ENCODE measurements at regions not wholly inside any gene's neighbourhood (a gene's known extent, or its start where the extent isn't known, plus 50 kb on each side); places are given as distances from the start of the nearest gene placed in this dataset.
"Not testable (repeated sequence)": the region's sequence is repeated elsewhere in the genome, so short reads cannot be mapped to it uniquely, and the experiment has no call there.

DNA sequence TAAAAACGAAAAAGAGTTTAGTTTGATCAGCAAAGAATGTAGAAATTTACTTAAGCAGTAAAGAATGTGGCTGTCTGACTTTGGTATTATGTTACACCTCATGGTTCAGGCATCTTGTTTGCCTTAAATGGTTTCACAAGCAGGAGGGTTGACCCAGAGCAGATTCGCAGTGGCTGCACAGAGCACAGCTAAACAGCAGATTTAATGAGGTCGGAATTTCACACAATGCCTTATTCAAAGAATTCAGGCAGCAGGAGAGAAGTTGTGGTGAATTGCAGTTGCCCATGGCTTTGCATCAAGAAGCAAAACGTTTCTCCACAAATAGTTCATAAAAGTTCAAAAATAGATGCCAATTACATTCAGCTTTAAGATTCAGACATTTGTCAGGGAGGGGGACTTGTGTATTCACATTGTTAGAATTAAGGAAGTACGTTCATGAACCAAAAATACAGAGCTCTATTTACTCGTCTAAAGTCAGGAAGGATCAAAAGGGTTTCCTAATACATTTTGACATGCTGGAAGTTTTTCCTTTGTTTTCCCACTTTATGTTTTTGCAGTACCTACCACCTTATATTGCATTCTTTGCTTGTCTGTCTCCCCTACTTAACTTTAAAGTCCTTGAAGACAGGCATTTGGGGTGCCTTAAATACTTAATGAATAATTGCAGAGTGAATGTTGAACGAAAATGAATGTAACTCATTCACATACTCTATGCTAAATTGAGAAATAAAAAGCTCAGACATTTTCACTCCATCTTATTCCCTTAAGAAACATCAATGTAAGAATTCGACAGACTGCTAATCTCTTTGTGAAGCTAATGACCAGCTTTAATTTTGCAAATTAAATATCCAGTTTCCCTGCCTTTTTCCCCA is 1163.6 kb upstream of the CITED2 start:
- peak; percentile 3 for DNase-seq (ENCODE audit: low spot score)

DNA sequence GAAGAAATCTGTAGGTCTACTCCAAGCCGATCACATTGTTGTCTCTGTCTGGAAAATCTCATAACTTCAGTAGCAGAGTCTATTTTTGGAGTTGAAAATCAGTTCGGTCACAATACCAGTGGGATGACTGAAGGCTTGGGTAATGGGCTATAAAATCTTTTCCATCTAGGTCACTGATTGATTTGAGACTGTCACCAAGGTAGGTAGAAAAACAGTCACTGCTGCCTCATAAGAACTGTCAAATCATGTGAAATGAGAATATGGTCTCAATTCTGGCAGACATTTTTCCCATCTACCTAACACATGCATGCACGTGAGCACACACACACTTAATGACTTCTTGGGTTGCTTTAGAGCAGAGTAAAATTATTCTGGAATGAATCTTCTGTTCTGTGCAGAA is 1162.8 kb upstream of the CITED2 start:
- no peak for DNase-seq (ENCODE audit: low spot score)

DNA sequence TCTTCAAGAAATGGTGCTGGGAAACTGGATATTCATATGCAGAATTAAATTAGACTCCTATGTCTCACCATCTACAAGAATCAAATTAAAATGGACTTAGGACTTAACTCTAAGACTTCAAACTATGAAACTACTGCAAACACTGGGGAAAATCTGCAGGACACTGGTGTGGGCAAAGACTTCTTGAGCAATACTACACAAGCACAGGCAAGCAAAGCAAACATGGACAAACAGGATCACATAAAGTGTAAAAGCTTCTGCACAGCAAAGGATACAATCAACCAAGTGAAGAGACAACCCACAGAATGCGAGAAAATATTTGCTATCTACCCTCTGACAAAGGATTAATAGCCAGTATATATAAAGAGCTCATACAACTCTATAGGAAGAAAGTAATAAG is 1161.1 kb upstream of the CITED2 start:
- no peak for DNase-seq (ENCODE audit: low spot score)

DNA sequence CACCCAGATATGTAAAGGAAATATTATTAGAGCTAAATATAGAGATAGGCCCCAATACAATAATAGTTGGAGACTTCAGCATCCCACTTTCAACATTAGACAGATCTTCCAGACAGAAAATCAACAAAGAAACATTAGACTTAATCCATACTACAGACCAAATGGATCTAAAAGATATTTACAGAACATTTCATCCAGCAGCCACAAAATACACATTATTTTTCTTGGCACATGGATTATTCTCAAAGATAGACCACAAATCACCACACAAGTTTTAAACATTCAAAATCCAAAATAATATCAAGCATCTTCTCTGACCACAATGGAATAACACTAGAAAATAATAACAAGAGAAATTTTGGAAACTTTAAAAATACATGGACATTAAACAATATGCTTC is 1159.1 kb upstream of the CITED2 start:
- no peak for DNase-seq (ENCODE audit: low spot score)

DNA sequence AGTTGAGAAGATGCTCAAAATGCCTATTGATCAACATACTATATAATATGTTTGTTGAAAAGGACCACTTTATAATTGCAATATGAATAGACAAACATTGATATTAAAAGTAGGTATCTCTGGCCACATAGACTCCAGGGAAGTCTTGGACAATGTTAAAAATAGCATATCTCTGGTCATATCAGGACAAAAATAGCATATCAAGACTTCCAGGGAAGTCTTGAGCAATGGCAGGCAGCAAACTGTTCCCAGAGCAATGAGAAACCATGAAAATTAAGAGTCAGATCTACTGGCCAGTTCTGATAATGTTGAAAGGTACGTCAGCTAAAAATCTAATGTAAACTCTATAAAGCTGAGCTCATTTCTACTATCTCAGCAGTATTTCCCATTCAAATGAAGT is 1130.3 kb upstream of the CITED2 start:
- no peak for DNase-seq (ENCODE audit: low spot score)

DNA sequence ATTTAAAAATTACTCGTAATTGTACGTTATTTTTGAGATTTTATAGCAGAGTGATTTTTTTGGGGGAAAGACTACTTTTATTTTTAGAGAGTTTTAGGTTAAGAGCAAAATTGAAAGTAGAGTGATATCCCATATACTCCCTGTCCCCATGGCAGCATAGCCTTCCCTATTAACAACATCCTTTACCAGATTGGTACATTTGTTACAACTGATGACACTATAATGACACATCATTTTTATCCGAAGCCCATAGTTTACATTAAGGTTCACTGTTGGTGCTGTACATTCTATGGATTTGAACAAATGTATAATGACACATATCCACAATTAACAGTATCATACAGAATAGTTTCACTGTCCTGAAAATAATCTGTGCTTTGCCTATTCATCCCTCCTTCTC is 1126.4 kb upstream of the CITED2 start:
- no peak for DNase-seq (ENCODE audit: low spot score)

DNA sequence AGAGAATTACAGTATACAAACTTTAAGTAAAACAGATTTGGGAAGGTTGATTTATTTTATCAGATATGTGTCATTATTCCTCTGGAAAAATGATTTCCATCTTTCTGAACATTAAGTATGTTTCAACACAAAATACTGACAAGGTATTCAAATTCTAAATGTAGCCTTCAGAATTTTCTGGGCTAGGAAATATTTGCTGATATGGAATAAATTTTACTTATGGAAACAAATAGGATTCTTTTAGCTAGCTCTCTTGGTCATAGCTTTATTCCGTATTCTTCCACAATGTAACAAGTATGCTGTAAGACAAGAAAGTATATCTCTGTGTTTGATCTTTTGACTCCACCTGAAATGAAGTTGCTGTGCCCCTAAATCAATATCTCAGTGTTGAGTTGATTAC is 1125.2 kb upstream of the CITED2 start:
- no peak for DNase-seq (ENCODE audit: low spot score)

DNA sequence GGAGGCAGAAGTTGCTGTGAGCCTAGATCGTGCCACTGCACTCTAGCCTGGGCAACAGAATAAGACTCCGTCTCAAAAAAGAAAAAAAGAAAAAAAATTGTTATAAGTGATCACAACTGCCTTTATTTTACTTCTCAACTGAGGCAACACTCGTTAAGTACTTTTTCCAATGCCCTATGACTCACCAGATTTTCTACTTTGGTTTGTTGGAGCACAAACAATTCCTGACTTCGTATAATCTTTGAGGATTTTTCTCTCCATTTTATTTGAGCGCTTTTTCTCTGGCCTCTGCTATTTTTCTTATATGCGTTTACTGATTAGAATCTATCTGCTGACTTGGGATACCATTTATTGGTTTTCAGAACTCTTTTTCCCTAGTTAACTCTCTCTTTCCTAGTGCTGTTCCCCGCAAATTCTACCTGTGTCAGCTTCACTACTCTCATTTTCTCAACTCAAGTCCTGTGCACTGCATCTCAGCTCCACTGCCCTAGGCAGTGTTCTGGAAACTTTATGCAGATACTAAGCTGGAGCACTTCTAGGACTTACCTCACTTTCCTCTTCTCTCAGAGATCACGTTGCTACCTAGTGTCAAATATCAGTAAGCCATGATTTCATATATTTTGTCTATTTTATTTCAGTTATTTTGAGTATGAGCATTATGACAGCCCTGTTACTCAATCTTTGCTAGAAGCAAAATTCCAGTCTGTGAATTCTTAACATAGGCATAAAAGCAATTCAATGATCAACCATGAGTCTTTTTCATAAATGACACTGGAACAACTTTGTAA is 1120.1 kb upstream of the CITED2 start:
- no peak for DNase-seq (ENCODE audit: low spot score)

DNA sequence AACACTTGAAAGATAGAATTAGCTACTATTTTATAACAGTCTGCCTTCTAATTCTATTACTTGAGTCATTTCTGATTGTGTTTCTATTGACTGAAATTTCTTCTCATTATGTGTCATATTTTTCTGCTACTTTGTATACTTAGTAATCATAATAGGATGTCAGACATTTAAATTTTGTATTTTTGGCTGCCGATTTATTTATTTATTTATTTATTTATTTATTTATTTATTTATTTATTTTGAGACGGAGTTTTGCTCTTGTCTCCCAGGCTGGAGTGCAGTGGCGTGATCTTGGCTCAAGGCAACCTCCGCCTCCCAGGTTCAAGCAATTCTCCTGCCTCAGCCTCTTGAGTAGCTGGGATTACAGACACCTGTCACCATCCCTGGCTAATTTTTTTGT is 1119.0 kb upstream of the CITED2 start:
- not testable (repeated sequence) for DNase-seq (ENCODE audit: low spot score)

DNA sequence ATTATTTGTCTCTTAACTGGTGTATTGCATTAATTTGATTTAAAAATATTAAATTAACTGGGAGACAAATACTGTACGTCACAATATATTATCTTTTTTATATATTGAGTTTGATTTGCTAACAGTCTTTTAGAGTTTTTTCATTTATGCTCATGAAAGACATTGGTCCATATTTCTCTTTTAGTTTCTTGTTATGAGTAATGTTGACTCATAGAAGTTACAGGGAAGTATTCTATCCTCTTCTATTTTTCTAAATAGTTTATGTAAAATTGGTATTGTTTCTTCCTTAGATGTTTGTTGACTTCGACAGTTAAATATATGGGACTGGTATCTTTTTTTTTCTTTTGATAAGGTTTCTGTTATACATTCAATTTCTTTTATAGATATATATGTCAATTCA is 1115.6 kb upstream of the CITED2 start:
- no peak for DNase-seq (ENCODE audit: low spot score)

DNA sequence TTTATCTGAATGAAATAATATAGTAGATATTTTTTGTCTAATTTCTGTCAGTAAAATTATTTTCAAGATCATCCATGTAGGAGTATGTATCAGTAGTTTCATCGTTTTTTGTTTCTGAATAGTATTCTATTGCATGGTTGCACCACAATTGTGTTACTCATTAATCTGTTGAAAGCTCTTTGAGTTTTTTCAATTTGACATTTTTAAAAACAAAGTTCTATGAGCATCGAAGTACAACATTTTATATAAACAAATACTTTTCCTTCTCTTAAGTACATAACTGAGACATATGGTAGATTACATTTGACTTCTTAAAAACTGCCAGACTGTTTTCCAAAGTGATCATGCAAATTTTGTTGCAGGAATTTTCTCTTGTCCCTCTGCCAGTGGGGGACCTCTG is 1113.1 kb upstream of the CITED2 start:
- no peak for DNase-seq (ENCODE audit: low spot score)

DNA sequence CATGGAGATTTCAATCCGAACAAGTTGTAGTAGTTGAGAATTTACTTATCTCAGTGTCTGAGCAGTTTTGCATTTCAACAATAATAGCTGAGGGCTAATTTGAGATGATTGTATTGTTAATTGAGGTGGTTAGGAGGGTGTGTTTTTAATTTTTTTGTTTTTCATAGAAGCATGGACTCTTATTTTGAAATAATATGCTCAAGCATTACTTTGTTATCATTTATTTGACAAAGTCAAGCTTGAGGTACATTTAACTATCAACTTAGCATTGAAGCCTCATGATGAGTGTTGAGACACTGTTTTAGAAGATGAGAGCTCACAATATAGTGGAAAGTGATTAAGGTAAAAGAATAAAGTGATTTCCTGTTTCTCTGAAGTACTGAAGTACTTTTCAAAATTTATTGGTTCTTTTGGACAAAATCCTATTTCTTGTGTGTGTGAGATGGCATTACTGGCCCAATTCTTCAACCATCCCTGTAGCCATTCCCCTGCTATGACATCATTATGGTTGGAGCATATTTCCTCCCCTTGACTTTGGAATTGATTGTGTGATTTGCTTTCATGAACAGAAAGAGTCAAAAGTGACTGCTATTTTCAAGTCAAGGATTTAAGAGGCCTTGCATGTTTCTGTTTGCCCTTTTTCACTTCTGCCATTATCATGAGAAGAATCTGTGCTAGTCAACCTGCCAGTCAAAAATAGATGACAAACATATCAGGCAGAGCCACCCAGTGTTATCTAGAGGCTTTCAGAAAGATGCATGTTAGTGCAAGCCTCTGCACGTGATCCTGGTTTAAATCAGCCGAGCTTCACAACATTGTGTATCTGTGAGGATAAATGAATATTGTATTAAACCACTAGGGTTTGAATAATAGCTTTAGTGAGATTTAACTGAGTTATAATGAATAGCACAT is 1112.3 kb upstream of the CITED2 start:
- no peak for DNase-seq (ENCODE audit: low spot score)

DNA sequence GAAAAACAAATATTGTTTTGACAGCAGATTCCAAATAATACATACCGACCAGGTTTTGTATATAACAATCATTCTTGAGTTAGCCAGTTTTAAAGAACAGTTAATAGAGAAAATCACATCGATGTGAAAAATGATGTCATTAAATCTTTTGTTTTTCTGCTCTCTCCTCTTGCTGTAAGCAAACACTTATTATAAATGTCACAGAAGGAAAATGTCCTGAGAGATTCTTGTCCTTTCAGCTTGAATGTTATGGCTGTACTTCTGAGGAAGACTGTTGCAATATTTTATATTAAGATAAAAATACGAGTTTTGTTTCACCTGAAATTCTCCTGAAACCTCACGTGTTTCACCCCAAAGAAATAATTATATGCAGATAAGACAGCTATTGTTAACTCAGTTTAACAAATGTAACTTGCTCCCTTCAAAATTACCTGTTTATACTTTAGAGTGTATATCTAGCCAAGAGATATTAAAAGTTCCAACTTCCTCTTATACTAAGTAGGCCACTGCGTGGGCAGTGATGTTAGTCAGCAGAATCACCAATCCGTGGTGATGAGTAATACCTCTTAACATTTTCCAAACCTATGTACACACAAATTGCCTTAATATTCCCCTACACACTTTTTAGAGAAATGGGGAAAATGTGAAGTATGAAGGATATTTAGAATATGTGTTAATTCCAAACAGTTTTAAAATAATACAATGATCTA is 1111.4 kb upstream of the CITED2 start:
- no peak for DNase-seq (ENCODE audit: low spot score)

DNA sequence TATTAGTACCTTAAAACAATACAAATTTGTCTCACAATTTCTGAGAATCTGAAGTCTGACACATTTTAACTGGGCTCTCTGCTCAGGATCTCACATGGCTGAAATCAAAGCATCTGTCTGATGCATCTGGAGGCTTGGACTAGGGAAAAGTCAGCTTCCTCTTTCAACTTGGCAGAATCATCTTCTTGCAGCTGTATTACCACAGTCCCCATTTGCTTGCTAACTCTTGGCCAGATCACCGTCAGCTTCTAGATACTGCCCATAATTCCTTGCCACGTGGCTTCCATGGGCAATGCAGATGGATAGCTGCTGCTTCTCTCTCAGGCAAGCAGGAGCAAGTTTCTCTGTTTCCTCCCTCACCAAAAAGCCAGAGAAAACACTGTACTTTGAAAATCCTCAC is 1106.4 kb upstream of the CITED2 start:
- DNase-seq (ENCODE audit: low spot score), result no peak

DNA sequence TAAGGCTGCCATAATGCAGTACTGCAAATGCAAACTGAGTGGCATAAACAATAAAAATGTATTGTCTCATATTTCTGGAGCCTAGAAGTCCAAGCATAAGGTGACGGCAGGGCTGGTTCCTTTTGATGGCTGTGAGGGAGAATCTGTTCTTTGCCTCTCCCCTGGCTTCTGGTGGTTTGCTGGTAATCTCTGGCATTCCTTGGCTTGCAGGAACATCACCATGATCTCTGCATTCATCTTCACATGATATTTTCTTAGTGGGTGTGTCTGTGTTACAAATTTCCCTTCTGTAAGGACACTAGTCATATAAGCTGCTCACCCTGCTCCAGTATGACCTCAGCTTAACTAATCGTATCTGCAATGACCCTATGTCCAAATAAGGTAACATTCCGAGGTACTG is 1104.2 kb upstream of the CITED2 start:
- no peak for DNase-seq (ENCODE audit: low spot score)

DNA sequence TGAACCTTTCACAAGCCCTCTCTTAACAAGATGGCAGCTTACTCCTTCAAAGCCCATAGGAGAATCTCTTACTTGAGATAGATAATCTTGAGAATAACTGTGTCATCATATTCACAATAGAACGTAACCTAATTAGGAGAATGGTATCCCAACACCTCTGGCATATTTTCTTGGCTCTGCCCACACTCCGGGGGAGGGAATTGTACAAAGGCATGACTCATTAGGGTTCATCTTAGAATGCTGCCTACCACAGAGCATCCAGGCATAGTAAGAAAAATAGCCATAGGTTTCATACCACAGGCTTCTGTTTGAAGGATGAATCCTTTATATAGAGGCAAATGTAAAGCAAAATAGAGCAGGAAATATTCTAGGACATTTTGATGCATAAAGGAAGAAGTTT is 1100.6 kb upstream of the CITED2 start:
- no peak for DNase-seq (ENCODE audit: low spot score)

DNA sequence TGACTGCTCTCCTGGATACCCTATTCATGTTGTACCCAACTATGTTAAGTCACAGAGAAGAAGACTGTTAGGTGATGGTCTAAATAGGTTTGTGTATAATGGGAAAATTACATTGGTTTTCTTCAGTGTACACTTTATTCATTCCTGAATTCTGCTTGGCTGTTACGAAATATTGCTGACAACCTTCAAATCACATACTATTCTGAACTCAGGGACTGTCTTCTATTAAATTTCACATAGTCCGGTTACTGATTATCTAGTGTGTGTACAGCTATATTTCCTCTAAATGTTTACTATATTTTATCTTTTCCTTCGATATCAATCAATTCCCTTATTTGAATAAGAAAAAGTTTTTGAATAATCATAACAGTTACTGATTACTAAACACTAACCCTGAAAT is 1090.3 kb upstream of the CITED2 start:
- no peak for DNase-seq (ENCODE audit: low spot score)

DNA sequence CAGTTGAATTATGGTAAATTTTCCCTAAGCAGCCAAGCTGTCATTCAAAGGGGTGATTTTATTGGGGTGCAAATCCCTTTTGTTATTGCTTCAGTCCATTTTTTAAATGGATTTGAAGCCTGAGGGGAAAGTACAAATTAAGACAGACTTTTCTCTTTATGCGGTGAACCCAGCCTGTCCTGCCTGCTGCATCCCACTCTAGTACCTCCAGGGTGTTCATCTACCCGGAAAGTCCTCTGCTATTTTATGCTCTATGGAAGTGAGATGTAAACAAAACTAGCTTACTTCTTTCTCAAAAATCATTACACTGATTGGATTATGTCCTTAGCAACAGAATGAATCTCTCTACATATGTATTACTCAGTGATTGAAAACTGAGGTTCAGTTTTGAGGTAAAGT is 1088.9 kb upstream of the CITED2 start:
- no peak for DNase-seq (ENCODE audit: low spot score)

DNA sequence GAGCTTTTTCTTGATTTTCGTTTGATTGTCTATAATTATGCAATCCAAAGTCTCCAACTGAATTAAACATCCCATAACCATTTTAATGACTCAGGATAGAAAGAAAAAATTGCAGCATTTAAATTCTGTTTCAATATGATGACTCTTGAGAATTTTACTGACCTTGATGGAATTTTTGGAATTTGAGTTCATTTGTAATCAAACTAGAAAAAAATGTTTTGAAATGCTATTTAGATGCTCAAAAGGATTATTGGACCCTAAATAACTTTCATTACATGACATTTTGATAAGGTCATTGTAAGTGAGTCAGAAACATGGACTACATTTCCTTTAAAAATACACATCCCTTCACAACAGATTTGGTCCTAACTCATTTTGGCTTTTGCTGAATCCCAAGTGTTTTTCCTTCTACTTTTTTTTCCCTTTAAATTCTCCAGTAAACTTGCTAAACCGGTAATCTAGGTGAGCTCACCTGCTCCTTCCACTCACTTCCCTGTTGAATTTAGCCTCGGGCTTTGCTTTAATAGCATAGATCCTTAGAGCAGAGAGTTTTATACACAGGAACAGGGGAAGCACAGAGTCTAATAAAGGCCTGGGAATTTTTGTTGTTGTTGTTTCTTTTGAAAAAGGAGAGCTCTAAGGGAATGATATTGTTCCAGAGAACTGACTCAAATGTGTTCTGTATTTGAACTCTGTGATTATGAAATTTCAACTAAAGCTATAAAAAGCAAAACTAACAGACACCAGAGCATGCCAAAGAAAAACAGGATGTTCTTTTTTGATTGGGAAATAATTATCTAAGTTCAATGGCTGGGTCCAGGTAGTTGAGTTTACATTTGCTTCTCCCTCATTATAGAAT is 1088.2 kb upstream of the CITED2 start:
- DNase-seq (ENCODE audit: low spot score), result no peak

DNA sequence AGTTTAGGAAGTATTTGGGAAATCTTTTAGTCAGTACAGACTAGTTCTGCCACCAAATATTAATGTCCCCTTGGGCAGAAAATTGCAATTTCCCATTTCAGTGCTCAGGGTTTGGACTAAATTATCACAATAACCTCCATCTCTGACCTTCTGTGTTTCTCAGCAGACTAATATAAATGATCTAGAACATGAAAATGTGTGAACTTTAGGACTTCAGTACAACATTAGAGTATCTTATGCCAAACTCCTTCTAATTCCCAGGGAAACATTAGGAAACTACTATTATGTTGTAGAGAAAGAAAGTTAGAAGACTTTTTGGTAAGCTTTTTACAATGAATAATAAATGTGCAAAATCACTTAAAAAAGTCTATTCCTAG is 1087.6 kb upstream of the CITED2 start:
- DNase-seq (ENCODE audit: low spot score), result no peak

DNA sequence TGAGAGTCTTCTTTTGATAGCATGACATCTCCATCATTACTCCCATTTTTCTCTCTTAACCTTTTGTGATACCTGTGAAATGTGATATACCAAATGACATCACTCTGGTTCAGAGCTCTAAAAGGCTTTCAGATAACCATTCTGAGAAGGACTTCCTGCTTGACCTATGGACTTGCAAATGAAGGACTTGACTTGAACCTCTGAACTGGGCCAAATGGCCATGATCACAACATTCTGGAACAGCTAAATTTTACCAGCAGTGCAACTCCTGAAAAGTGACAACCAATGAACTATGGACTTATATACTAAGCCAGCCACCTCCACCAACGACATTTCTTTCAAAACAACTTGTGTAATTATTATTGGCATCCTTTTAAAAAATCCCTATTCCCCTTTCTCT is 1085.8 kb upstream of the CITED2 start:
- no peak for DNase-seq (ENCODE audit: low spot score)
